H9 (cell line): ENCODE measurements at regions not wholly inside any gene's neighbourhood (a gene's known extent, or its start where the extent isn't known, plus 50 kb on each side); places are given as distances from the start of the nearest gene placed in this dataset.

Source experiments
- DNase-seq: peaks from one replicate; pipeline ENCODE4 v3.0.0-alpha.2; 2017
- H2AFZ ChIP-seq: one replicate; pipeline ENCODE4 v1.6.1; 2013; ENCODE audit warnings: mild to moderate bottlenecking, low read length, control low read depth, moderate library complexity
- H2AK5ac ChIP-seq: 2 replicates; pipeline ENCODE4 v1.6.1; 2013; ENCODE audit warnings: low read length, control low read depth, mixed read lengths; ENCODE audit not compliant: insufficient read length
- H2BK120ac ChIP-seq: one replicate; pipeline ENCODE4 v1.6.1; 2013; ENCODE audit warnings: low read depth, mild to moderate bottlenecking, low read length, control low read depth, inconsistent platforms; ENCODE audit not compliant: poor library complexity, severe bottlenecking
- H2BK12ac ChIP-seq: 2 replicates; pipeline ENCODE4 v1.6.1; 2013; ENCODE audit warnings: low read length, control low read depth, mixed read lengths, low read depth; ENCODE audit not compliant: insufficient read length
- H2BK15ac ChIP-seq: 2 replicates; pipeline ENCODE4 v1.6.1; 2013; ENCODE audit warnings: low read depth, low read length, control low read depth
- H2BK20ac ChIP-seq: one replicate; pipeline ENCODE4 v1.6.1; 2013; ENCODE audit warnings: low read depth, mild to moderate bottlenecking, low read length, control low read depth, inconsistent platforms; ENCODE audit not compliant: poor library complexity, severe bottlenecking
- H2BK5ac ChIP-seq: 2 replicates; pipeline ENCODE4 v1.6.1; 2013; ENCODE audit warnings: low read length, control low read depth, mixed read lengths; ENCODE audit not compliant: insufficient read length
- H3K14ac ChIP-seq: 2 replicates; pipeline ENCODE4 v1.6.1; 2013; ENCODE audit warnings: low read length, control low read depth; ENCODE audit not compliant: insufficient read depth
- H3K18ac ChIP-seq: 2 replicates; pipeline ENCODE4 v1.6.1; 2013; ENCODE audit warnings: low read depth, mild to moderate bottlenecking, mixed read lengths, low read length, control low read depth; ENCODE audit not compliant: insufficient read length
- H3K23ac ChIP-seq: 2 replicates; pipeline ENCODE4 v1.6.1; 2013; ENCODE audit warnings: low read length, control low read depth, mixed read lengths, low read depth; ENCODE audit not compliant: insufficient read length
- H3K23me2 ChIP-seq: 2 replicates; pipeline ENCODE4 v1.6.1; 2013; ENCODE audit warnings: low read depth, mild to moderate bottlenecking, mixed read lengths, low read length, control low read depth; ENCODE audit not compliant: insufficient read length, poor library complexity, severe bottlenecking
- H3K27ac ChIP-seq: 2 replicates; pipeline ENCODE4 v1.5.1; 2013; ENCODE audit warnings: low read length, control low read depth, mixed read lengths, low read depth; ENCODE audit not compliant: insufficient read length
- H3K27me3 ChIP-seq: 2 replicates; pipeline ENCODE4 v1.6.1; 2013; ENCODE audit warnings: low read length, control low read depth, inconsistent platforms; ENCODE audit not compliant: insufficient read depth
- H3K4ac ChIP-seq: 2 replicates; pipeline ENCODE4 v1.6.1; 2013; ENCODE audit warnings: low read depth, mild to moderate bottlenecking, control low read depth, inconsistent platforms, low read length, moderate library complexity
- H3K4me1 ChIP-seq: 2 replicates; pipeline ENCODE4 v1.6.1; 2013; ENCODE audit warnings: low read length, control low read depth, inconsistent platforms; ENCODE audit not compliant: insufficient read depth
- H3K4me2 ChIP-seq: 2 replicates; pipeline ENCODE4 v1.6.1; 2013; ENCODE audit warnings: low read length, control low read depth, mixed read lengths; ENCODE audit not compliant: insufficient read length, insufficient read depth
- H3K56ac ChIP-seq: 2 replicates; pipeline ENCODE4 v1.6.1; 2013; ENCODE audit warnings: low read depth, mild to moderate bottlenecking, mixed read lengths, low read length, control low read depth; ENCODE audit not compliant: insufficient read length
- H3K79me1 ChIP-seq: 2 replicates; pipeline ENCODE4 v1.6.1; 2013; ENCODE audit warnings: low read depth, mild to moderate bottlenecking, moderate library complexity, low read length, control low read depth, inconsistent platforms; ENCODE audit not compliant: insufficient read depth, poor library complexity, severe bottlenecking
- H3K79me2 ChIP-seq: 2 replicates; pipeline ENCODE4 v1.6.1; 2013; ENCODE audit warnings: low read length, control low read depth, inconsistent platforms; ENCODE audit not compliant: insufficient read depth
- H3K9ac ChIP-seq: 2 replicates; pipeline ENCODE4 v1.6.1; 2013; ENCODE audit warnings: low read length, control low read depth, mixed read lengths; ENCODE audit not compliant: insufficient read length; ENCODE audit errors: extremely low read depth
- H3K9me3 ChIP-seq: one replicate; pipeline ENCODE4 v1.6.1; 2013; ENCODE audit warnings: low read depth, low read length, inconsistent platforms; ENCODE audit not compliant: control insufficient read depth
- H3T11ph ChIP-seq: one replicate; pipeline ENCODE4 v1.6.1; 2013; ENCODE audit warnings: mild to moderate bottlenecking, low read length, control low read depth, inconsistent platforms
- H4K20me1 ChIP-seq: one replicate; pipeline ENCODE4 v1.6.1; 2013; ENCODE audit not compliant: control insufficient read depth, insufficient read length, insufficient read depth
- H4K5ac ChIP-seq: 2 replicates; pipeline ENCODE4 v1.6.1; 2013; ENCODE audit warnings: low read depth, mild to moderate bottlenecking, mixed read lengths, low read length, control low read depth; ENCODE audit not compliant: insufficient read length
- H4K8ac ChIP-seq: replicated peaks from 2 replicates; pipeline ENCODE4 v1.6.1; 2013; ENCODE audit warnings: low read length, control low read depth, mixed read lengths, low read depth; ENCODE audit not compliant: insufficient read length
- H4K91ac ChIP-seq: 2 replicates; pipeline ENCODE4 v1.6.1; 2013; ENCODE audit warnings: low read depth, mild to moderate bottlenecking, moderate library complexity, mixed read lengths, low read length, control low read depth; ENCODE audit not compliant: insufficient read length
- H3K27ac Mint-ChIP-seq, 3 experiments: 2 replicates in 2 of 3; 3 replicates in 1 of 3; pipeline ENCODE4 v1.8.0; 2020 to 2021; ENCODE audit warnings: mixed read lengths in 3 of 3, mild to moderate bottlenecking in 1 of 3, moderate library complexity in 1 of 3
- H3K27me3 Mint-ChIP-seq: 2 replicates; pipeline ENCODE4 v1.8.0; 2021; ENCODE audit warnings: low read depth, mild to moderate bottlenecking, moderate library complexity, mixed read lengths
- H3K36me3 Mint-ChIP-seq, 3 experiments: 2 replicates in 2 of 3; 3 replicates in 1 of 3; pipeline ENCODE4 v1.8.0; 2020 to 2021; ENCODE audit warnings: low read depth in 3 of 3, mixed read lengths in 3 of 3; ENCODE audit not compliant: insufficient read depth in 1 of 3
- H3K4me1 Mint-ChIP-seq, 2 experiments: 2 replicates each; pipeline ENCODE4 v1.8.0; 2020; ENCODE audit warnings: mixed read lengths in 2 of 2
- H3K4me3 Mint-ChIP-seq, 2 experiments: 2 replicates in 1 of 2; 3 replicates in 1 of 2; pipeline ENCODE4 v1.8.0; 2020 to 2021; ENCODE audit warnings: mild to moderate bottlenecking in 2 of 2, mixed read lengths in 2 of 2, moderate library complexity in 1 of 2
- H3K9me3 Mint-ChIP-seq, 2 experiments: 2 replicates in 1 of 2; 3 replicates in 1 of 2; pipeline ENCODE4 v1.8.0; 2020; ENCODE audit warnings: mild to moderate bottlenecking in 2 of 2, mixed read lengths in 2 of 2, moderate library complexity in 1 of 2
- CTCF ChIP-seq: fragments of 200-600 bp; sonication (generic); conservative IDR thresholded peaks from 3 replicates; pipeline ENCODE4 v1.8.0; 2021; ENCODE audit warnings: antibody characterized with exemption, mild to moderate bottlenecking
- WGBS: extraction: QIAGEN DNeasy Blood & Tissue Kit; methylation state at CpG from one replicate; pipeline ENCODE4 v1.1.7; 2013; ENCODE audit warnings: missing lambda C conversion rate, low lambda C conversion rate, mixed read lengths; ENCODE audit not compliant: insufficient read length; ENCODE audit errors: extremely low coverage; 5-methylcytosine and 5-hydroxymethylcytosine counted together

GRCh38 chr11:92149996-92150395, 74.6 kb upstream of the FAT3 start:
- H2BK5ac ChIP-seq: no peak overlapping the region
- no peak overlapping the region for H3K23ac ChIP-seq
- no peak overlapping the region for H2BK12ac ChIP-seq
- Mint-ChIP-seq H3K27me3 (no peaks in the 10 kb centered on the region), H3K9me3 (no peaks in the 10 kb centered on the region), H3K4me1 (peaks cover 14 to 18% of the 10 kb centered on the region in 2 experiments), H3K4me3 (no peak overlapping the region), H3K36me3 (no peaks in the 10 kb centered on the region), H3K27ac (no peak overlapping the region)
- no peaks in the 10 kb centered on the region for H3K79me2 ChIP-seq
- peaks cover 5% of the 10 kb centered on the region; the same call in 1 of the 2 replicates for H3K4me1 ChIP-seq
- no peak overlapping the region for H3K14ac ChIP-seq
- no peak overlapping the region for H2BK15ac ChIP-seq
- H2AK5ac ChIP-seq: no peak overlapping the region
- H3K27ac ChIP-seq: no peak overlapping the region
- no peak for DNase-seq
- no peaks in the 10 kb centered on the region for H3K27me3 ChIP-seq
- no peak overlapping the region for H3K56ac ChIP-seq
- H2BK20ac ChIP-seq: no peak overlapping the region
- H4K5ac ChIP-seq: no peak overlapping the region
- no peak overlapping the region for H3K4ac ChIP-seq
- no peak overlapping the region for H3K4me2 ChIP-seq
- no CpG with 5 or more reads among the region's 2 CpGs for WGBS
- no peak overlapping the region for H4K91ac ChIP-seq
- no peak overlapping the region for H3K9ac ChIP-seq
- H2BK120ac ChIP-seq: no peak overlapping the region
- peak; percentile 21; the same call in 1 of the 3 replicates for TF ChIP-seq CTCF
- no peaks in the 10 kb centered on the region for H3K9me3 ChIP-seq
- H3K79me1 ChIP-seq: no peaks in the 10 kb centered on the region
- H2AFZ ChIP-seq: no peak overlapping the region
- no peak overlapping the region for H4K8ac ChIP-seq
- no peaks in the 10 kb centered on the region for H4K20me1 ChIP-seq
- no peaks in the 10 kb centered on the region for H3K23me2 ChIP-seq
- H3T11ph ChIP-seq: no peak overlapping the region
- H3K18ac ChIP-seq: no peak overlapping the region
